ENCODE measurements at regions not wholly inside any gene's neighbourhood (a gene's known extent, or its start where the extent isn't known, plus 50 kb on each side); places are given as distances from the start of the nearest gene placed in this dataset.
"Not testable (repeated sequence)": the region's sequence is repeated elsewhere in the genome, so short reads cannot be mapped to it uniquely, and the experiment has no call there.

GRCh38 chr21:32930673-32931072 is 95.1 kb upstream of the OLIG2 start:
- DNase-seq (ENCODE audit: low read depth in 4 of 4, low spot score in 2 of 4), result peak in 2 of 4 donors; percentile 19 to 29

- not testable (repeated sequence) for DNase-seq (ENCODE audit: low read depth in 4 of 4, low spot score in 2 of 4)
Measured at GRCh38 chr21:32934068-32934467, 91.7 kb upstream of the OLIG2 start.

GRCh38 chr21:32934829-32935228 is 90.9 kb upstream of the OLIG2 start:
- no peak for DNase-seq (ENCODE audit: low read depth in 4 of 4, low spot score in 2 of 4)

- peak in 1 of 4 donors; percentile 32 for DNase-seq (ENCODE audit: low read depth in 4 of 4, low spot score in 2 of 4)
Measured at GRCh38 chr21:32940079-32941014, 85.4 kb upstream of the OLIG2 start.

- no peak for DNase-seq (ENCODE audit: low read depth in 4 of 4, low spot score in 2 of 4)
Measured at GRCh38 chr21:32941263-32941662, 84.5 kb upstream of the OLIG2 start.

- DNase-seq (ENCODE audit: low read depth in 4 of 4, low spot score in 2 of 4), result no peak
Measured at GRCh38 chr21:32946654-32947053, 79.1 kb upstream of the OLIG2 start.

GRCh38 chr21:32947736-32948135 is 78.0 kb upstream of the OLIG2 start:
- DNase-seq (ENCODE audit: low read depth in 4 of 4, low spot score in 2 of 4), result no peak

GRCh38 chr21:32949701-32950100 is 76.0 kb upstream of the OLIG2 start:
- no peak for DNase-seq (ENCODE audit: low read depth in 4 of 4, low spot score in 2 of 4)

GRCh38 chr21:32951041-32951440 is 74.7 kb upstream of the OLIG2 start:
- DNase-seq (ENCODE audit: low read depth in 4 of 4, low spot score in 2 of 4), result no peak

GRCh38 chr21:32954353-32954752 is 71.4 kb upstream of the OLIG2 start:
- no peak for DNase-seq (ENCODE audit: low read depth in 4 of 4, low spot score in 2 of 4)

- DNase-seq (ENCODE audit: low read depth in 4 of 4, low spot score in 2 of 4), result no peak
Measured at GRCh38 chr21:32955311-32956060, 70.2 kb upstream of the OLIG2 start.

GRCh38 chr21:32956061-32956656 is 69.6 kb upstream of the OLIG2 start:
- DNase-seq (ENCODE audit: low read depth in 4 of 4, low spot score in 2 of 4), result no peak

GRCh38 chr21:32957545-32957944 is 68.2 kb upstream of the OLIG2 start:
- DNase-seq (ENCODE audit: low read depth in 4 of 4, low spot score in 2 of 4), result no peak

GRCh38 chr21:32958288-32959002 is 67.3 kb upstream of the OLIG2 start:
- DNase-seq (ENCODE audit: low read depth in 4 of 4, low spot score in 2 of 4), result peak in 3 of 4 donors; percentile 19 to 20 (median 19)

GRCh38 chr21:32962268-32962667 is 63.5 kb upstream of the OLIG2 start:
- DNase-seq (ENCODE audit: low read depth in 4 of 4, low spot score in 2 of 4), result no peak

- no peak for DNase-seq (ENCODE audit: low read depth in 4 of 4, low spot score in 2 of 4)
Measured at GRCh38 chr21:32965129-32965680, 60.5 kb upstream of the OLIG2 start.

GRCh38 chr21:32966120-32966519 is 59.6 kb upstream of the OLIG2 start:
- DNase-seq (ENCODE audit: low read depth in 4 of 4, low spot score in 2 of 4), result no peak

- not testable (repeated sequence) for DNase-seq (ENCODE audit: low read depth in 4 of 4, low spot score in 2 of 4)
Measured at GRCh38 chr21:32968103-32968502, 57.6 kb upstream of the OLIG2 start.

- no peak for DNase-seq (ENCODE audit: low read depth in 4 of 4, low spot score in 2 of 4)
Measured at GRCh38 chr21:32974653-32975052, 51.1 kb upstream of the OLIG2 start.

- no peak for DNase-seq (ENCODE audit: low read depth in 4 of 4, low spot score in 2 of 4)
Measured at GRCh38 chr21:32975811-32976431, 49.8 kb upstream of the OLIG2 start.
